Central memory CD8-positive, alpha-beta T cell (primary cell): ENCODE measurements at regions not wholly inside any gene's neighbourhood (a gene's known extent, or its start where the extent isn't known, plus 50 kb on each side); places are given as distances from the start of the nearest gene placed in this dataset.
"Not testable (repeated sequence)": the region's sequence is repeated elsewhere in the genome, so short reads cannot be mapped to it uniquely, and the experiment has no call there.

Experiments used
- ATAC-seq: fragments of 150-1000 bp; cut with Tn5 transposase; replicated peaks from 2 replicates; pipeline ENCODE4 v1.10.0; 2022; ENCODE audit warnings: mild to moderate bottlenecking, moderate FRiP score, moderate number of reproducible peaks; ENCODE audit not compliant: poor library complexity, severe bottlenecking; ENCODE audit errors: extremely low read depth
- DNase-seq, 2 donors: peaks; one replicate each; pipeline ENCODE4 v3.0.0; 2021; ENCODE audit warnings: low spot score in 2 of 2
- H3K27ac Mint-ChIP-seq: one replicate; pipeline ENCODE4 v1.8.0; 2022; ENCODE audit warnings: low read depth, mild to moderate bottlenecking, moderate library complexity, mixed read lengths
- H3K27me3 Mint-ChIP-seq: one replicate; pipeline ENCODE4 v1.8.0; 2022; ENCODE audit warnings: mixed read lengths
- H3K36me3 Mint-ChIP-seq: one replicate; pipeline ENCODE4 v1.8.0; 2022; ENCODE audit warnings: mild to moderate bottlenecking, moderate library complexity, mixed read lengths; ENCODE audit not compliant: insufficient read depth
- H3K4me1 Mint-ChIP-seq: one replicate; pipeline ENCODE4 v1.8.0; 2022; ENCODE audit warnings: mixed read lengths
- H3K4me3 Mint-ChIP-seq: one replicate; pipeline ENCODE4 v1.8.0; 2022; ENCODE audit warnings: mild to moderate bottlenecking, moderate library complexity, mixed read lengths
- H3K9me3 Mint-ChIP-seq: one replicate; pipeline ENCODE4 v1.8.0; 2022; ENCODE audit warnings: mixed read lengths

- ATAC-seq = no peak
- Mint-ChIP-seq H3K4me1 (no peaks in the 10 kb centered on the region), H3K4me3 (no peak overlapping the region), H3K36me3 (no peaks in the 10 kb centered on the region), H3K27ac (no peak overlapping the region), H3K9me3 (peaks cover 12% of the 10 kb centered on the region), H3K27me3 (no peaks in the 10 kb centered on the region)
- no peak for DNase-seq
These were observed 315.4 kb upstream of the TECRL start for GRCh38 chr4:64724689-64725088.

- H3K4me3 Mint-ChIP-seq = no peak overlapping the region
- H3K36me3 Mint-ChIP-seq = no peaks in the 10 kb centered on the region
- peaks cover 23% of the 10 kb centered on the region for H3K9me3 Mint-ChIP-seq
- ATAC-seq = no peak
- H3K27me3 Mint-ChIP-seq = no peaks in the 10 kb centered on the region
- no peak overlapping the region for H3K27ac Mint-ChIP-seq
- H3K4me1 Mint-ChIP-seq = no peaks in the 10 kb centered on the region
- no peak for DNase-seq
These were observed 311.9 kb upstream of the TECRL start for GRCh38 chr4:64721106-64721505.

- no peaks in the 10 kb centered on the region for H3K27me3 Mint-ChIP-seq
- no peak overlapping the region for H3K4me3 Mint-ChIP-seq
- DNase-seq (no peak), ATAC-seq (no peak)
- no peak overlapping the region for H3K27ac Mint-ChIP-seq
- H3K36me3 Mint-ChIP-seq = no peaks in the 10 kb centered on the region
- H3K9me3 Mint-ChIP-seq = peaks cover 20% of the 10 kb centered on the region
- H3K4me1 Mint-ChIP-seq = no peaks in the 10 kb centered on the region
These were observed 308.8 kb upstream of the TECRL start for GRCh38 chr4:64718091-64718490.

- no peak for ATAC-seq
- Mint-ChIP-seq H3K27me3 (no peaks in the 10 kb centered on the region), H3K9me3 (peaks cover 14% of the 10 kb centered on the region), H3K27ac (no peak overlapping the region), H3K4me1 (no peaks in the 10 kb centered on the region), H3K4me3 (no peak overlapping the region), H3K36me3 (no peaks in the 10 kb centered on the region)
- no peak for DNase-seq
These were observed 306.5 kb upstream of the TECRL start for GRCh38 chr4:64715741-64716140.

GRCh38 chr4:64713256-64713840 is 304.1 kb upstream of the TECRL start:
- no peaks in the 10 kb centered on the region for H3K27me3 Mint-ChIP-seq
- no peak for ATAC-seq
- H3K4me3 Mint-ChIP-seq = no peak overlapping the region
- H3K4me1 Mint-ChIP-seq = no peaks in the 10 kb centered on the region
- peaks cover 9% of the 10 kb centered on the region for H3K9me3 Mint-ChIP-seq
- H3K36me3 Mint-ChIP-seq = no peaks in the 10 kb centered on the region
- DNase-seq = no peak
- no peak overlapping the region for H3K27ac Mint-ChIP-seq

GRCh38 chr4:64712590-64712989 is 303.3 kb upstream of the TECRL start:
- ATAC-seq = no peak
- H3K36me3 Mint-ChIP-seq = no peaks in the 10 kb centered on the region
- H3K9me3 Mint-ChIP-seq = peaks cover 5% of the 10 kb centered on the region
- no peaks in the 10 kb centered on the region for H3K4me1 Mint-ChIP-seq
- no peak overlapping the region for H3K4me3 Mint-ChIP-seq
- no peaks in the 10 kb centered on the region for H3K27me3 Mint-ChIP-seq
- no peak for DNase-seq
- no peak overlapping the region for H3K27ac Mint-ChIP-seq

- no peaks in the 10 kb centered on the region for H3K27me3 Mint-ChIP-seq
- no peaks in the 10 kb centered on the region for H3K4me1 Mint-ChIP-seq
- peaks cover 11% of the 10 kb centered on the region for H3K9me3 Mint-ChIP-seq
- H3K36me3 Mint-ChIP-seq = no peaks in the 10 kb centered on the region
- ATAC-seq = no peak
- DNase-seq = no peak
- H3K27ac Mint-ChIP-seq = no peak overlapping the region
- H3K4me3 Mint-ChIP-seq = no peak overlapping the region
These were observed 296.7 kb upstream of the TECRL start for GRCh38 chr4:64705989-64706388.

GRCh38 chr4:64698171-64698570 is 288.9 kb upstream of the TECRL start:
- H3K9me3 Mint-ChIP-seq = peaks cover 13% of the 10 kb centered on the region
- no peak for DNase-seq
- no peak for ATAC-seq
- H3K27ac Mint-ChIP-seq = no peak overlapping the region
- H3K4me3 Mint-ChIP-seq = no peak overlapping the region
- H3K4me1 Mint-ChIP-seq = no peaks in the 10 kb centered on the region
- H3K36me3 Mint-ChIP-seq = no peaks in the 10 kb centered on the region
- H3K27me3 Mint-ChIP-seq = no peaks in the 10 kb centered on the region

- H3K9me3 Mint-ChIP-seq = peaks cover 9% of the 10 kb centered on the region
- H3K27ac Mint-ChIP-seq = no peak overlapping the region
- ATAC-seq = no peak
- H3K4me1 Mint-ChIP-seq = no peaks in the 10 kb centered on the region
- H3K4me3 Mint-ChIP-seq = no peak overlapping the region
- H3K36me3 Mint-ChIP-seq = no peaks in the 10 kb centered on the region
- no peaks in the 10 kb centered on the region for H3K27me3 Mint-ChIP-seq
- no peak for DNase-seq
These were observed 273.7 kb upstream of the TECRL start for GRCh38 chr4:64682946-64683345.

GRCh38 chr4:64682481-64682880 is 273.2 kb upstream of the TECRL start:
- no peak overlapping the region for H3K27ac Mint-ChIP-seq
- H3K27me3 Mint-ChIP-seq = no peaks in the 10 kb centered on the region
- peaks cover 9% of the 10 kb centered on the region for H3K9me3 Mint-ChIP-seq
- ATAC-seq = no peak
- no peak for DNase-seq
- H3K4me1 Mint-ChIP-seq = no peaks in the 10 kb centered on the region
- H3K4me3 Mint-ChIP-seq = no peak overlapping the region
- H3K36me3 Mint-ChIP-seq = no peaks in the 10 kb centered on the region

GRCh38 chr4:64673121-64673520 is 263.9 kb upstream of the TECRL start:
- not testable (repeated sequence) for H3K36me3 Mint-ChIP-seq, H3K27me3 Mint-ChIP-seq, DNase-seq, H3K4me3 Mint-ChIP-seq, H3K4me1 Mint-ChIP-seq, ATAC-seq, H3K27ac Mint-ChIP-seq
- peaks cover 12% of the 10 kb centered on the region for H3K9me3 Mint-ChIP-seq

- Mint-ChIP-seq H3K9me3 (peaks cover 8% of the 10 kb centered on the region), H3K27ac (no peak overlapping the region), H3K4me3 (no peak overlapping the region), H3K27me3 (no peaks in the 10 kb centered on the region), H3K4me1 (no peaks in the 10 kb centered on the region), H3K36me3 (peaks cover 1% of the 10 kb centered on the region)
- ATAC-seq (no peak), DNase-seq (no peak)
These were observed 261.4 kb upstream of the TECRL start for GRCh38 chr4:64670647-64671046.

- ATAC-seq (no peak), DNase-seq (no peak)
- Mint-ChIP-seq H3K27ac (no peak overlapping the region), H3K27me3 (no peaks in the 10 kb centered on the region), H3K4me3 (no peak overlapping the region), H3K4me1 (no peaks in the 10 kb centered on the region), H3K36me3 (no peaks in the 10 kb centered on the region), H3K9me3 (peaks cover 20% of the 10 kb centered on the region)
These were observed 234.6 kb upstream of the TECRL start for GRCh38 chr4:64643841-64644240.

- Mint-ChIP-seq H3K27ac (no peak overlapping the region), H3K4me1 (no peaks in the 10 kb centered on the region), H3K9me3 (peaks cover 20% of the 10 kb centered on the region), H3K4me3 (no peak overlapping the region), H3K27me3 (no peaks in the 10 kb centered on the region), H3K36me3 (no peaks in the 10 kb centered on the region)
- ATAC-seq (no peak), DNase-seq (no peak)
These were observed 233.7 kb upstream of the TECRL start for GRCh38 chr4:64642936-64643335.
